ENCODE measurements at regions not wholly inside any gene's neighbourhood (a gene's known extent, or its start where the extent isn't known, plus 50 kb on each side); places are given as distances from the start of the nearest gene placed in this dataset.

GRCh38 chr17:54835015-54835414 lies 65.6 kb upstream of the TOM1L1 start:
- DNase-seq (ENCODE audit: low read depth): no peak
- H3K4me3 ChIP-seq (ENCODE audit: low read depth, low read length): no peak overlapping the region
- TF ChIP-seq CTCF (IDR thresholded peaks at IDR 0.05; ENCODE audit: insufficient read depth, low read length): no peak

- no peak for TF ChIP-seq CTCF (IDR thresholded peaks at IDR 0.05; ENCODE audit: insufficient read depth, low read length)
- no peak overlapping the region for H3K4me3 ChIP-seq (ENCODE audit: low read depth, low read length)
- no peak for DNase-seq (ENCODE audit: low read depth)
These were observed 63.8 kb upstream of the TOM1L1 start for GRCh38 chr17:54836723-54837462.

- no peak overlapping the region for H3K4me3 ChIP-seq (ENCODE audit: low read depth, low read length)
- DNase-seq (ENCODE audit: low read depth): no peak
- TF ChIP-seq CTCF (IDR thresholded peaks at IDR 0.05; ENCODE audit: insufficient read depth, low read length): no peak
These were observed 61.8 kb upstream of the TOM1L1 start for GRCh38 chr17:54838651-54839421.

- H3K4me3 ChIP-seq (ENCODE audit: low read depth, low read length): no peak overlapping the region
- TF ChIP-seq CTCF (IDR thresholded peaks at IDR 0.05; ENCODE audit: insufficient read depth, low read length): no peak
- no peak for DNase-seq (ENCODE audit: low read depth)
These were observed 61.2 kb upstream of the TOM1L1 start for GRCh38 chr17:54839447-54839846.

- no peak for DNase-seq (ENCODE audit: low read depth)
- no peak for TF ChIP-seq CTCF (IDR thresholded peaks at IDR 0.05; ENCODE audit: insufficient read depth, low read length)
- H3K4me3 ChIP-seq (ENCODE audit: low read depth, low read length): no peak overlapping the region
These were observed 59.6 kb upstream of the TOM1L1 start for GRCh38 chr17:54840885-54841591.

GRCh38 chr17:54841656-54842055 lies 59.0 kb upstream of the TOM1L1 start:
- DNase-seq (ENCODE audit: low read depth): no peak
- no peak for TF ChIP-seq CTCF (IDR thresholded peaks at IDR 0.05; ENCODE audit: insufficient read depth, low read length)

More at GRCh38 chr17:54841656-54842055, 59.0 kb upstream of the TOM1L1 start:
- no peak overlapping the region for H3K4me3 ChIP-seq (ENCODE audit: low read depth, low read length)

Measured in fibroblast of the aortic adventitia (primary cell).